Activated T-cell treated with anti-CD3 and anti-CD28 coated beads, Interleukin-2, amount 50 U/mL, for 4 hours (primary cell): ENCODE measurements at regions not wholly inside any gene's neighbourhood (a gene's known extent, or its start where the extent isn't known, plus 50 kb on each side); places are given as distances from the start of the nearest gene placed in this dataset.

Source experiments
- ATAC-seq, 2 donors: fragments of 200-7000 bp; cut with Tn5 transposase; one replicate each; pipeline ENCODE4 v1.10.0; 2021
- DNase-seq: peaks from one replicate; pipeline ENCODE4 v3.0.0-alpha.2; 2020
- H3K27me3 Mint-ChIP-seq: one replicate; pipeline ENCODE4 v1.8.0; 2021; ENCODE audit warnings: low read depth, mixed read lengths
- H3K36me3 Mint-ChIP-seq: one replicate; pipeline ENCODE4 v1.8.0; 2022; ENCODE audit warnings: mixed read lengths; ENCODE audit not compliant: insufficient read depth
- H3K4me1 Mint-ChIP-seq: one replicate; pipeline ENCODE4 v1.8.0; 2021; ENCODE audit warnings: low read depth, mixed read lengths
- H3K4me3 Mint-ChIP-seq: one replicate; pipeline ENCODE4 v1.8.0; 2021; ENCODE audit warnings: mild to moderate bottlenecking, moderate library complexity, mixed read lengths
- H3K9me3 Mint-ChIP-seq: one replicate; pipeline ENCODE4 v1.8.0; 2021; ENCODE audit warnings: mixed read lengths

- DNase-seq = no peak
- no peaks in the 10 kb centered on the region for H3K27me3 Mint-ChIP-seq
- H3K9me3 Mint-ChIP-seq = peaks cover 4% of the 10 kb centered on the region
- no peak overlapping the region for H3K4me3 Mint-ChIP-seq
- no peaks in the 10 kb centered on the region for H3K36me3 Mint-ChIP-seq
- no peaks in the 10 kb centered on the region for H3K4me1 Mint-ChIP-seq
- no peak for ATAC-seq
These were observed 59.2 kb upstream of the TMEM47 start for GRCh38 chrX:34716302-34716701.

GRCh38 chrX:34734383-34734782, 77.3 kb upstream of the TMEM47 start:
- Mint-ChIP-seq H3K4me3 (no peak overlapping the region), H3K27me3 (no peaks in the 10 kb centered on the region), H3K36me3 (no peaks in the 10 kb centered on the region), H3K9me3 (peaks cover 3% of the 10 kb centered on the region), H3K4me1 (no peaks in the 10 kb centered on the region)
- ATAC-seq (no peak), DNase-seq (no peak)

- Mint-ChIP-seq H3K27me3 (no peaks in the 10 kb centered on the region), H3K9me3 (no peaks in the 10 kb centered on the region), H3K36me3 (no peaks in the 10 kb centered on the region), H3K4me1 (no peaks in the 10 kb centered on the region), H3K4me3 (no peak overlapping the region)
- ATAC-seq = no peak
- DNase-seq = no peak
These were observed 87.4 kb upstream of the TMEM47 start for GRCh38 chrX:34744521-34744920.

- ATAC-seq = no peak
- no peak for DNase-seq
- Mint-ChIP-seq H3K36me3 (no peaks in the 10 kb centered on the region), H3K4me1 (no peaks in the 10 kb centered on the region), H3K9me3 (peaks cover 5% of the 10 kb centered on the region), H3K27me3 (no peaks in the 10 kb centered on the region), H3K4me3 (no peak overlapping the region)
These were observed 92.8 kb upstream of the TMEM47 start for GRCh38 chrX:34749896-34750295.

- Mint-ChIP-seq H3K4me3 (no peak overlapping the region), H3K4me1 (no peaks in the 10 kb centered on the region), H3K36me3 (no peaks in the 10 kb centered on the region), H3K27me3 (no peaks in the 10 kb centered on the region), H3K9me3 (no peaks in the 10 kb centered on the region)
- DNase-seq (no peak), ATAC-seq (no peak)
These were observed 107.8 kb upstream of the TMEM47 start for GRCh38 chrX:34764852-34765361.

- no peaks in the 10 kb centered on the region for H3K4me1 Mint-ChIP-seq
- DNase-seq (no peak), ATAC-seq (no peak)
- no peak overlapping the region for H3K4me3 Mint-ChIP-seq
- H3K36me3 Mint-ChIP-seq = no peaks in the 10 kb centered on the region
- no peaks in the 10 kb centered on the region for H3K27me3 Mint-ChIP-seq
- no peaks in the 10 kb centered on the region for H3K9me3 Mint-ChIP-seq
These were observed 111.2 kb upstream of the TMEM47 start for GRCh38 chrX:34768290-34768689.

GRCh38 chrX:34770511-34770910, 113.4 kb upstream of the TMEM47 start:
- Mint-ChIP-seq H3K9me3 (no peaks in the 10 kb centered on the region), H3K36me3 (no peaks in the 10 kb centered on the region), H3K27me3 (no peaks in the 10 kb centered on the region), H3K4me1 (no peaks in the 10 kb centered on the region), H3K4me3 (no peak overlapping the region)
- ATAC-seq = no peak
- no peak for DNase-seq

GRCh38 chrX:34778916-34779315, 121.8 kb upstream of the TMEM47 start:
- H3K4me1 Mint-ChIP-seq = no peaks in the 10 kb centered on the region
- no peaks in the 10 kb centered on the region for H3K36me3 Mint-ChIP-seq
- no peak for DNase-seq
- H3K27me3 Mint-ChIP-seq = no peaks in the 10 kb centered on the region
- H3K4me3 Mint-ChIP-seq = no peak overlapping the region
- no peak for ATAC-seq
- H3K9me3 Mint-ChIP-seq = no peaks in the 10 kb centered on the region

- Mint-ChIP-seq H3K36me3 (no peaks in the 10 kb centered on the region), H3K4me3 (no peak overlapping the region), H3K9me3 (no peaks in the 10 kb centered on the region), H3K4me1 (no peaks in the 10 kb centered on the region), H3K27me3 (no peaks in the 10 kb centered on the region)
- ATAC-seq = no peak
- no peak for DNase-seq
These were observed 132.9 kb upstream of the TMEM47 start for GRCh38 chrX:34790026-34790425.

GRCh38 chrX:34805951-34806350, 136.6 kb upstream of the FAM47B start:
- no peak overlapping the region for H3K4me3 Mint-ChIP-seq
- no peaks in the 10 kb centered on the region for H3K36me3 Mint-ChIP-seq
- no peaks in the 10 kb centered on the region for H3K4me1 Mint-ChIP-seq
- no peaks in the 10 kb centered on the region for H3K9me3 Mint-ChIP-seq
- no peaks in the 10 kb centered on the region for H3K27me3 Mint-ChIP-seq
- no peak for DNase-seq
- no peak for ATAC-seq

GRCh38 chrX:34809096-34809495, 133.5 kb upstream of the FAM47B start:
- Mint-ChIP-seq H3K4me3 (no peak overlapping the region), H3K9me3 (no peaks in the 10 kb centered on the region), H3K4me1 (no peaks in the 10 kb centered on the region), H3K36me3 (no peaks in the 10 kb centered on the region), H3K27me3 (no peaks in the 10 kb centered on the region)
- DNase-seq = no peak
- no peak for ATAC-seq

- DNase-seq = no peak
- Mint-ChIP-seq H3K4me1 (no peaks in the 10 kb centered on the region), H3K4me3 (no peak overlapping the region), H3K27me3 (no peaks in the 10 kb centered on the region), H3K36me3 (no peaks in the 10 kb centered on the region), H3K9me3 (no peaks in the 10 kb centered on the region)
- ATAC-seq = peak in 1 of 2 donors; percentile 82
These were observed 132.2 kb upstream of the FAM47B start for GRCh38 chrX:34810364-34810763.

- H3K9me3 Mint-ChIP-seq = no peaks in the 10 kb centered on the region
- no peaks in the 10 kb centered on the region for H3K27me3 Mint-ChIP-seq
- ATAC-seq (no peak), DNase-seq (no peak)
- no peaks in the 10 kb centered on the region for H3K4me1 Mint-ChIP-seq
- H3K4me3 Mint-ChIP-seq = no peak overlapping the region
- no peaks in the 10 kb centered on the region for H3K36me3 Mint-ChIP-seq
These were observed 131.7 kb upstream of the FAM47B start for GRCh38 chrX:34810916-34811315.

- H3K27me3 Mint-ChIP-seq = no peaks in the 10 kb centered on the region
- ATAC-seq (no peak), DNase-seq (no peak)
- no peaks in the 10 kb centered on the region for H3K36me3 Mint-ChIP-seq
- no peak overlapping the region for H3K4me3 Mint-ChIP-seq
- H3K4me1 Mint-ChIP-seq = no peaks in the 10 kb centered on the region
- peaks cover 2% of the 10 kb centered on the region for H3K9me3 Mint-ChIP-seq
These were observed 129.0 kb upstream of the FAM47B start for GRCh38 chrX:34813618-34814017.

GRCh38 chrX:34826964-34827363, 115.6 kb upstream of the FAM47B start:
- peaks cover 5% of the 10 kb centered on the region for H3K9me3 Mint-ChIP-seq

GRCh38 chrX:34839451-34839850, 103.1 kb upstream of the FAM47B start:
- H3K4me1 Mint-ChIP-seq = no peaks in the 10 kb centered on the region
- no peak for DNase-seq
- H3K36me3 Mint-ChIP-seq = no peaks in the 10 kb centered on the region
- H3K27me3 Mint-ChIP-seq = no peaks in the 10 kb centered on the region
- H3K9me3 Mint-ChIP-seq = peaks cover 4% of the 10 kb centered on the region
- H3K4me3 Mint-ChIP-seq = no peak overlapping the region
- ATAC-seq = no peak

More at GRCh38 chrX:34826964-34827363, 115.6 kb upstream of the FAM47B start:
- Mint-ChIP-seq H3K4me3 (no peak overlapping the region), H3K36me3 (no peaks in the 10 kb centered on the region), H3K27me3 (no peaks in the 10 kb centered on the region), H3K4me1 (no peaks in the 10 kb centered on the region)
- ATAC-seq (no peak), DNase-seq (no peak)
